Endothelial cell of umbilical vein (primary cell): ENCODE measurements at regions not wholly inside any gene's neighbourhood (a gene's known extent, or its start where the extent isn't known, plus 50 kb on each side); places are given as distances from the start of the nearest gene placed in this dataset.

Experiments
- BruUV-seq: library from RNA; stranded (reverse); fragments of 400-500 nt; replicated peaks from 2 replicates; lab custom pipeline; 2021; lab: Mats Ljungman, UMichigan
- CTCF ChIA-PET: fragments of 300-600, 350-600 bp; sonication (Branson Sonifier 250); formaldehyde crosslinking; loops from one replicate; lab custom pipeline; 2021; ENCODE audit warnings: antibody characterized with exemption, inconsistent platforms; lab: Charles Lee
- POLR2A ChIA-PET: fragments of 300-600, 350-600 bp; sonication (Branson Sonifier 250); formaldehyde crosslinking; loops from one replicate; lab custom pipeline; 2021; ENCODE audit warnings: antibody characterized with exemption, inconsistent platforms; lab: Charles Lee
- DNase-seq: peaks from one replicate; pipeline ENCODE4 v3.0.0-alpha.2; 2011; ENCODE audit warnings: low read depth, low spot score
- FAIRE-seq: peaks from 2 replicates; lab custom pipeline; 2011; peaks lifted over from hg19 to GRCh38; lab: Jason Lieb, UNC
- H2AFZ ChIP-seq: 2 replicates; pipeline ENCODE4 v1.6.0; 2012; ENCODE audit warnings: low read depth, low read length, control low read depth, inconsistent platforms
- H3K27ac ChIP-seq: 2 replicates; pipeline ENCODE4 v1.5.1; 2011; ENCODE audit warnings: low read depth, mild to moderate bottlenecking, control low read depth, low read length, moderate library complexity; ENCODE audit not compliant: insufficient read depth
- H3K27me3 ChIP-seq, 2 experiments: 2 replicates each; pipeline versions ENCODE4 v1.6.0 to v1.6.1; 2011; ENCODE audit warnings: low read length in 2 of 2, mixed read lengths in 1 of 2; ENCODE audit not compliant: control insufficient read depth in 2 of 2, insufficient read depth in 2 of 2
- H3K36me3 ChIP-seq, 2 experiments: 2 replicates in 1 of 2; 3 replicates in 1 of 2; pipeline ENCODE4 v1.5.1; 2011; ENCODE audit warnings: low read length in 2 of 2, mild to moderate bottlenecking in 1 of 2, moderate library complexity in 1 of 2; ENCODE audit not compliant: control insufficient read depth in 2 of 2, insufficient read depth in 2 of 2; ENCODE audit errors: extremely low read depth in 1 of 2
- H3K4me1 ChIP-seq: 3 replicates; pipeline ENCODE4 v1.5.1; 2011; ENCODE audit warnings: mild to moderate bottlenecking, low read length; ENCODE audit not compliant: control insufficient read depth, insufficient read depth; ENCODE audit errors: extremely low read depth
- H3K4me2 ChIP-seq: 2 replicates; pipeline ENCODE4 v1.6.1; 2011; ENCODE audit warnings: low read length, control low read depth, mixed read lengths; ENCODE audit not compliant: insufficient read depth
- H3K4me3 ChIP-seq, 3 experiments: fragments of 200-600 bp in 1 of 3; sonication (generic), shearing (Covaris generic) in 1 of 3; replicated peaks in 1 of 3; 2 replicates each; pipeline ENCODE4 v1.5.1; 2011 to 2016; ENCODE audit warnings: control low read depth in 3 of 3, low read length in 3 of 3, mild to moderate bottlenecking in 2 of 3, inconsistent platforms in 1 of 3, low read depth in 1 of 3, moderate library complexity in 1 of 3; ENCODE audit not compliant: insufficient read depth in 1 of 3
- H3K79me2 ChIP-seq: 2 replicates; pipeline ENCODE4 v1.6.0; 2012; ENCODE audit warnings: low read length, inconsistent platforms; ENCODE audit not compliant: control insufficient read depth, insufficient read depth
- H3K9ac ChIP-seq: replicated peaks from 2 replicates; pipeline ENCODE3; 2011; ENCODE audit warnings: low read length, control low read depth; ENCODE audit not compliant: insufficient read depth; ENCODE audit errors: extremely low read depth
- H3K9me1 ChIP-seq: replicated peaks from 3 replicates; pipeline ENCODE4 v1.6.0; 2011; ENCODE audit warnings: mild to moderate bottlenecking, low read length; ENCODE audit not compliant: control insufficient read depth, insufficient read depth; ENCODE audit errors: extremely low read depth
- H3K9me3 ChIP-seq: replicated peaks from 2 replicates; pipeline ENCODE4 v1.5.1; 2012; ENCODE audit warnings: low read length, inconsistent platforms; ENCODE audit not compliant: control insufficient read depth, insufficient read depth
- H4K20me1 ChIP-seq: replicated peaks from 2 replicates; pipeline ENCODE3; 2011; ENCODE audit warnings: mild to moderate bottlenecking, low read length; ENCODE audit not compliant: control insufficient read depth, insufficient read depth; ENCODE audit errors: extremely low read depth
- CTCF ChIP-seq, 2 donors: IDR thresholded peaks; 1 replicate in 1 of 2; 2 replicates in 1 of 2; pipeline ENCODE4 v1.5.1; 2011; ENCODE audit warnings: low read length in 2 of 2, mild to moderate bottlenecking in 2 of 2, moderate library complexity in 2 of 2, control low read depth in 1 of 2, inconsistent platforms in 1 of 2, low read depth in 1 of 2; ENCODE audit not compliant: insufficient read depth in 1 of 2; ENCODE audit errors: extremely low read depth in 1 of 2
- EZH2 ChIP-seq: IDR thresholded peaks from 2 replicates; pipeline ENCODE4 v1.6.1; 2012; ENCODE audit warnings: borderline replicate concordance, low read depth, mild to moderate bottlenecking, moderate library complexity, low read length, inconsistent platforms; ENCODE audit not compliant: severe bottlenecking
- FOS ChIP-seq: IDR thresholded peaks from 2 replicates; pipeline ENCODE4 v1.6.1; 2011; ENCODE audit warnings: mild to moderate bottlenecking, low read length, moderate library complexity, borderline replicate concordance; ENCODE audit not compliant: insufficient read depth
- GATA2 ChIP-seq: IDR thresholded peaks from 2 replicates; pipeline ENCODE4 v1.7.0; 2011; ENCODE audit warnings: low read depth, mild to moderate bottlenecking, moderate library complexity, mixed read lengths, low read length; ENCODE audit not compliant: insufficient read length, insufficient read depth
- JUN ChIP-seq: IDR thresholded peaks from 2 replicates; pipeline ENCODE4 v1.6.1; 2011; ENCODE audit warnings: borderline replicate concordance, low read depth; ENCODE audit not compliant: insufficient read length, insufficient read depth
- MAX ChIP-seq: IDR thresholded peaks from 2 replicates; pipeline ENCODE4 v1.6.1; 2011; ENCODE audit not compliant: insufficient read depth, insufficient read length
- MYC ChIP-seq: IDR thresholded peaks from one replicate; pipeline ENCODE4 v1.6.1; 2011; ENCODE audit warnings: mild to moderate bottlenecking, low read depth, low read length
- POLR2A ChIP-seq: IDR thresholded peaks from 2 replicates; pipeline ENCODE4 v1.6.1; 2012; ENCODE audit warnings: low read depth, mild to moderate bottlenecking, control low read depth, low read length
- POLR2AphosphoS5 ChIP-seq: IDR thresholded peaks from 2 replicates; pipeline ENCODE4 v1.6.1; 2012; ENCODE audit warnings: low read depth, mild to moderate bottlenecking, control low read depth, low read length, moderate library complexity; ENCODE audit not compliant: insufficient read depth
- dilution Hi-C: fragments of 300-500 bp; cut with MboI; formaldehyde crosslinking; loops from one replicate; pipeline ENCODE4 v1.15.0; 2019; ENCODE audit warnings: low sequenced_read_pairs; ENCODE audit not compliant: extremely low pct_ligation_motif_present
- intact Hi-C: fragments of 100-400 bp; cut with micrococcal nuclease; formaldehyde crosslinking; loops from one replicate; pipeline ENCODE4 v1.10.0; 2022

- BruUV-seq, result no TSS peak
- POLR2A ChIA-PET, result no interaction called here
- H3K9ac ChIP-seq, result no peak overlapping the region
- H3K9me1 ChIP-seq, result no peaks in the 10 kb centered on the region
- intact Hi-C loops, result no loop called here
- no peak overlapping the region for H3K4me2 ChIP-seq
- no peak overlapping the region for H3K4me3 ChIP-seq
- dilution Hi-C loops, result no loop called here
- no peaks in the 10 kb centered on the region for H3K79me2 ChIP-seq
- H4K20me1 ChIP-seq, result no peaks in the 10 kb centered on the region
- H3K27me3 ChIP-seq, result no peaks in the 10 kb centered on the region
- H3K27ac ChIP-seq, result no peak overlapping the region
- H3K9me3 ChIP-seq, result no peaks in the 10 kb centered on the region
- DNase-seq, result no peak
- H3K4me1 ChIP-seq, result no peaks in the 10 kb centered on the region
- H2AFZ ChIP-seq, result no peak overlapping the region
- no peaks in the 10 kb centered on the region for H3K36me3 ChIP-seq
- CTCF ChIA-PET, result no interaction called here
- FAIRE-seq, result no peak
- TF ChIP-seq CTCF (IDR thresholded peaks at IDR 0.05; ENCODE audit: extremely low read depth in 1 of 2, insufficient read depth in 1 of 2, low read depth in 1 of 2, low read length in 2 of 2) (no peak), FOS (no peak), MAX (no peak), POLR2A (no peak), MYC (no peak), POLR2AphosphoS5 (no peak), JUN (no peak), GATA2 (no peak), EZH2 (no peak)
Measured at GRCh38 chr9:23307731-23308513, 518.1 kb downstream of the ELAVL2 start.
